H1 (cell line): ENCODE measurements at regions not wholly inside any gene's neighbourhood (a gene's known extent, or its start where the extent isn't known, plus 50 kb on each side); places are given as distances from the start of the nearest gene placed in this dataset.

Source experiments
- CTCF ChIA-PET: fragments of 300-600 bp; sonication (Branson Sonifier 250); formaldehyde crosslinking; loops from one replicate; lab custom pipeline; 2021; ENCODE audit not compliant: partially characterized antibody; lab: Charles Lee
- POLR2A ChIA-PET: fragments of 300-600 bp; sonication (Branson Sonifier 250); formaldehyde crosslinking; loops from one replicate; lab custom pipeline; 2021; ENCODE audit warnings: inconsistent platforms; ENCODE audit not compliant: partially characterized antibody; lab: Charles Lee
- DNase-seq, 2 experiments: peaks; one replicate each; pipeline versions ENCODE4 v3.0.0 to v3.0.0-alpha.2; 2010 to 2022; ENCODE audit warnings: low spot score in 2 of 2, low read depth in 1 of 2, mixed read lengths in 1 of 2
- FAIRE-seq: peaks from 2 replicates; lab custom pipeline; 2011; peaks lifted over from hg19 to GRCh38; lab: Jason Lieb, UNC
- H2AFZ ChIP-seq: 2 replicates; pipeline ENCODE4 v1.8.1; 2012; ENCODE audit warnings: low read length, inconsistent platforms
- H2AK5ac ChIP-seq: 2 replicates; pipeline ENCODE4 v1.6.1; 2013; ENCODE audit warnings: low read depth, low read length
- H2BK120ac ChIP-seq: replicated peaks from 2 replicates; pipeline ENCODE3; 2013; ENCODE audit warnings: low read depth, low read length, inconsistent platforms
- H2BK12ac ChIP-seq: 2 replicates; pipeline ENCODE4 v1.6.1; 2013; ENCODE audit warnings: low read depth, low read length
- H2BK15ac ChIP-seq: 2 replicates; pipeline ENCODE4 v1.6.1; 2013; ENCODE audit warnings: low read length
- H2BK20ac ChIP-seq: 2 replicates; pipeline ENCODE4 v1.6.1; 2013; ENCODE audit warnings: low read length
- H2BK5ac ChIP-seq: 2 replicates; pipeline ENCODE4 v1.6.1; 2013; ENCODE audit warnings: low read depth, low read length
- H3K14ac ChIP-seq: 2 replicates; pipeline ENCODE4 v1.6.1; 2013; ENCODE audit warnings: inconsistent platforms; ENCODE audit not compliant: insufficient read length
- H3K18ac ChIP-seq: 2 replicates; pipeline ENCODE4 v1.6.1; 2013; ENCODE audit warnings: low read length; ENCODE audit errors: extremely low read depth
- H3K23ac ChIP-seq: 2 replicates; pipeline ENCODE4 v1.6.1; 2013; ENCODE audit warnings: inconsistent platforms; ENCODE audit not compliant: insufficient read length
- H3K23me2 ChIP-seq: 2 replicates; pipeline ENCODE4 v1.6.1; 2013; ENCODE audit warnings: low read depth, low read length
- H3K27ac ChIP-seq: 2 replicates; pipeline ENCODE4 v1.6.1; 2011; ENCODE audit warnings: low read depth, low read length, inconsistent platforms
- H3K27me3 ChIP-seq, 4 experiments: replicated peaks in 1 of 4; 1 replicate in 1 of 4; 2 replicates in 3 of 4; pipeline versions ENCODE4 v1.6.1 to v1.8.1; 2011 to 2013; ENCODE audit warnings: low read length in 3 of 4, mild to moderate bottlenecking in 3 of 4, inconsistent platforms in 2 of 4, mixed read lengths in 2 of 4, moderate library complexity in 1 of 4; ENCODE audit not compliant: control insufficient read depth in 3 of 4, insufficient read depth in 3 of 4; ENCODE audit errors: extremely low read depth in 1 of 4
- H3K36me3 ChIP-seq, 4 experiments: 2 replicates each; pipeline versions ENCODE4 v1.6.1 to v1.8.1; 2011 to 2013; ENCODE audit warnings: mild to moderate bottlenecking in 4 of 4, low read length in 3 of 4, moderate library complexity in 2 of 4, control low read depth in 1 of 4, inconsistent platforms in 1 of 4; ENCODE audit not compliant: insufficient read depth in 4 of 4, control insufficient read depth in 2 of 4
- H3K4ac ChIP-seq: replicated peaks from 2 replicates; pipeline ENCODE3; 2013; ENCODE audit warnings: low read length, low read depth, mixed read lengths, inconsistent platforms; ENCODE audit not compliant: insufficient read length
- H3K4me1 ChIP-seq, 4 experiments: replicated peaks in 1 of 4; 1 replicate in 1 of 4; 2 replicates in 3 of 4; pipeline versions ENCODE4 v1.6.1 to v1.8.1; 2011 to 2013; ENCODE audit warnings: low read length in 3 of 4, inconsistent platforms in 2 of 4, mixed read lengths in 1 of 4; ENCODE audit not compliant: insufficient read depth in 4 of 4, control insufficient read depth in 3 of 4
- H3K4me2 ChIP-seq, 2 experiments: 2 replicates each; pipeline versions ENCODE4 v1.6.1 to v1.8.1; 2011 to 2013; ENCODE audit warnings: low read depth in 2 of 2, low read length in 2 of 2, control low read depth in 1 of 2, inconsistent platforms in 1 of 2, mild to moderate bottlenecking in 1 of 2; ENCODE audit not compliant: insufficient read depth in 1 of 2
- H3K4me3 ChIP-seq, 4 experiments: fragments of 200-600, 300-600 bp in 1 of 4; sonication (generic), shearing (Covaris generic), sonication (Bioruptor Twin) in 1 of 4; 2 replicates each; pipeline versions ENCODE4 v1.5.1 to v1.8.1; 2011 to 2016; ENCODE audit warnings: low read length in 4 of 4, low read depth in 3 of 4, control low read depth in 2 of 4, inconsistent platforms in 2 of 4, mild to moderate bottlenecking in 2 of 4, mixed read lengths in 1 of 4, moderate library complexity in 1 of 4; ENCODE audit not compliant: insufficient read depth in 2 of 4; ENCODE audit errors: extremely low read depth in 1 of 4
- H3K56ac ChIP-seq: replicated peaks from 2 replicates; pipeline ENCODE3; 2013; ENCODE audit warnings: low read depth, mild to moderate bottlenecking, mixed read lengths, low read length, inconsistent platforms; ENCODE audit not compliant: insufficient read length
- H3K79me1 ChIP-seq: 2 replicates; pipeline ENCODE4 v1.6.1; 2013; ENCODE audit warnings: low read depth, low read length, control low read depth
- H3K79me2 ChIP-seq, 2 experiments: 2 replicates each; pipeline versions ENCODE4 v1.6.1 to v1.8.1; 2012 to 2013; ENCODE audit warnings: low read length in 2 of 2, mild to moderate bottlenecking in 2 of 2, inconsistent platforms in 1 of 2; ENCODE audit not compliant: insufficient read depth in 2 of 2, control insufficient read depth in 1 of 2
- H3K9ac ChIP-seq, 4 experiments: replicated peaks in 1 of 4; 1 replicate in 1 of 4; 2 replicates in 3 of 4; pipeline versions ENCODE4 v1.6.1 to v1.8.1; 2011 to 2013; ENCODE audit warnings: low read depth in 3 of 4, low read length in 3 of 4, control low read depth in 2 of 4, mild to moderate bottlenecking in 2 of 4, moderate library complexity in 2 of 4, inconsistent platforms in 1 of 4; ENCODE audit errors: extremely low read depth in 1 of 4
- H3K9me3 ChIP-seq, 2 experiments: 2 replicates each; pipeline versions ENCODE4 v1.6.1 to v1.8.1; 2012 to 2013; ENCODE audit warnings: mild to moderate bottlenecking in 2 of 2, moderate library complexity in 2 of 2, control low read depth in 1 of 2, inconsistent platforms in 1 of 2, low read depth in 1 of 2, low read length in 1 of 2, mixed read lengths in 1 of 2; ENCODE audit not compliant: insufficient read depth in 2 of 2
- H4K20me1 ChIP-seq, 2 experiments: replicated peaks in 1 of 2; 2 replicates each; pipeline versions ENCODE3 to v1.8.1; 2011 to 2013; ENCODE audit warnings: inconsistent platforms in 2 of 2, low read length in 2 of 2, mild to moderate bottlenecking in 1 of 2; ENCODE audit not compliant: insufficient read depth in 2 of 2, control insufficient read depth in 1 of 2
- H4K5ac ChIP-seq: 2 replicates; pipeline ENCODE4 v1.6.1; 2013; ENCODE audit warnings: low read length, low read depth, mixed read lengths, inconsistent platforms; ENCODE audit not compliant: insufficient read length
- H4K8ac ChIP-seq: 2 replicates; pipeline ENCODE4 v1.8.0; 2013; ENCODE audit warnings: mild to moderate bottlenecking, moderate library complexity, low read length, inconsistent platforms; ENCODE audit not compliant: insufficient read depth; ENCODE audit errors: extremely low read depth
- H4K91ac ChIP-seq: replicated peaks from 2 replicates; pipeline ENCODE3; 2013; ENCODE audit warnings: low read length, mixed read lengths, inconsistent platforms; ENCODE audit not compliant: insufficient read length
- ATF2 ChIP-seq: IDR thresholded peaks from 2 replicates; pipeline ENCODE4 v1.6.1; 2012; ENCODE audit warnings: low read length, inconsistent platforms
- CTCF ChIP-seq, 3 experiments: IDR thresholded peaks; 1 replicate in 2 of 3; 2 replicates in 1 of 3; pipeline versions ENCODE4 v1.5.1 to v1.6.1; 2011; ENCODE audit warnings: low read length in 3 of 3, mild to moderate bottlenecking in 3 of 3, inconsistent platforms in 2 of 3, low read depth in 1 of 3, moderate library complexity in 1 of 3; ENCODE audit not compliant: insufficient read depth in 1 of 3; ENCODE audit errors: control extremely low read depth in 1 of 3
- EZH2 ChIP-seq: fragments of 200-600 bp; sonication (generic); IDR thresholded peaks from 2 replicates; pipeline ENCODE4 v1.7.1; 2012; ENCODE audit warnings: low read depth, mild to moderate bottlenecking, moderate library complexity, low read length, inconsistent platforms; ENCODE audit not compliant: severe bottlenecking
- GABPA ChIP-seq: IDR thresholded peaks from 2 replicates; pipeline ENCODE4 v1.6.1; 2011; ENCODE audit warnings: mild to moderate bottlenecking, low read length, moderate library complexity, borderline replicate concordance; ENCODE audit not compliant: insufficient read depth
- HDAC6 ChIP-seq: IDR thresholded peaks from one replicate; pipeline ENCODE4 v1.7.1; 2012; ENCODE audit warnings: low read depth, mild to moderate bottlenecking, inconsistent platforms, low read length, moderate library complexity
- KDM5A ChIP-seq: fragments of 200-600 bp; IDR thresholded peaks from 2 replicates; pipeline ENCODE4 v1.7.1; 2012; ENCODE audit warnings: mild to moderate bottlenecking, low read length, inconsistent platforms, mixed read lengths
- SAP30 ChIP-seq: fragments of 300-600 bp; sonication (generic); IDR thresholded peaks from 2 replicates; pipeline ENCODE4 v1.7.1; 2012; ENCODE audit warnings: low read length, moderate library complexity, mild to moderate bottlenecking, inconsistent platforms; ENCODE audit not compliant: insufficient read depth, insufficient replicate concordance
- SP1 ChIP-seq: IDR thresholded peaks from 2 replicates; pipeline ENCODE4 v1.6.1; 2011; ENCODE audit warnings: low read depth, low read length
- SUZ12 ChIP-seq: fragments of 200-600 bp; sonication (generic); IDR thresholded peaks from 2 replicates; pipeline ENCODE4 v1.6.1; 2012; ENCODE audit warnings: mild to moderate bottlenecking, inconsistent platforms, low read length, moderate library complexity, mixed read lengths
- TAF1 ChIP-seq: IDR thresholded peaks from 2 replicates; pipeline ENCODE4 v1.6.1; 2011; ENCODE audit warnings: mild to moderate bottlenecking, low read depth, low read length
- WGBS, 2 experiments: shearing (Covaris generic) in 1 of 2; methylation state at CpG; one replicate each; pipeline versions ENCODE4 v1.1.6 to v1.1.7; 2013 to 2015; ENCODE audit warnings: low lambda C conversion rate in 2 of 2, mixed read lengths in 2 of 2, inconsistent platforms in 1 of 2, low coverage in 1 of 2, missing lambda C conversion rate in 1 of 2; ENCODE audit not compliant: insufficient replicate concordance in 2 of 2, insufficient coverage in 1 of 2, insufficient read length in 1 of 2; ENCODE audit errors: extremely low coverage in 1 of 2, missing lambda C conversion rate in 1 of 2; 5-methylcytosine and 5-hydroxymethylcytosine counted together

DNA sequence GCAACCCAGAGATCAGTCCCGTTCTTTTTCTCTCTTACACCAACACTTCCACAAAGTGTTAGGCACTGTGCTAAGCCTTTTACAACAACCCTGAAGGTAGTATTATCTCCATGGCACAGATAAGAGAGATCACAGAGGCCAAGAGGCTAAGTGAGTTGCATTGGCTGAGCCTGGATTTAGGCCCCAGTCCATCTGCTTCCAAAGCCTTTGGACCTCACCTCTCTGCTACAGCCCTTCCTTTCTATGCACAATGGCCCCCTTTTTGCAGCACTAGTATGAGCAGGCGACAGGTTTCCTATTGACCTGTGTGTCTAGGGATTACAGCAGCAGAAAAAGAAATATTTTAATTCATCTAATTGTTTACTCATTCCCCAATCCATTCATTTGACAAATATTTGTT lies 76.2 kb downstream of the CRYGS start:
- ChIA-PET CTCF (interaction anchor here (0.7 to 1.3 kb wide), 2 partner anchors 55 to 206 kb away, joined by 3 to 4 read pairs; no protein-coding TSS in a partner anchor), POLR2A (no interaction called here)
- Histone ChIP-seq H3K79me1 (no peaks in the 10 kb centered on the region), H2BK5ac (no peak overlapping the region), H4K5ac (no peak overlapping the region), H2AK5ac (no peak overlapping the region), H3K14ac (no peak overlapping the region), H3K79me2 (no peaks in the 10 kb centered on the region), H3K18ac (no peak overlapping the region), H3K36me3 (no peaks in the 10 kb centered on the region), H3K27ac (no peak overlapping the region), H2BK12ac (no peak overlapping the region), H3K23me2 (no peaks in the 10 kb centered on the region), H2BK20ac (no peak overlapping the region), H3K4ac (no peak overlapping the region), H3K4me2 (no peak overlapping the region), H3K27me3 (no peaks in the 10 kb centered on the region), H4K8ac (no peak overlapping the region), H3K4me1 (no peaks in the 10 kb centered on the region), H3K9me3 (no peaks in the 10 kb centered on the region), H4K91ac (no peak overlapping the region), H3K9ac (no peak overlapping the region), H2BK120ac (no peak overlapping the region), H2BK15ac (no peak overlapping the region), H3K4me3 (no peak overlapping the region), H2AFZ (no peak overlapping the region), H3K23ac (no peak overlapping the region), H3K56ac (no peak overlapping the region), H4K20me1 (no peaks in the 10 kb centered on the region)
- DNase-seq (no peak), FAIRE-seq (no peak)
- 63% methylated on average over 2 of the region's 2 CpGs; no CpG with 5 or more reads in 1 of the 2 experiments for WGBS, 2 experiments
- TF ChIP-seq KDM5A (no peak), GABPA (no peak), CTCF (IDR thresholded peaks at IDR 0.05; ENCODE audit: control extremely low read depth in 1 of 3, insufficient read depth in 1 of 3, low read depth in 1 of 3, low read length in 3 of 3) (no peak), HDAC6 (no peak), SUZ12 (no peak), EZH2 (no peak), TAF1 (no peak), SAP30 (no peak), ATF2 (no peak), SP1 (no peak)
